ENCODE measurements at regions not wholly inside any gene's neighbourhood (a gene's known extent, or its start where the extent isn't known, plus 50 kb on each side); places are given as distances from the start of the nearest gene placed in this dataset.

GRCh38 chr15:45751629-45752028 is 116.8 kb downstream of the SQOR start:
- H3K4me1 ChIP-seq (ENCODE audit: insufficient read depth, low read length, poor library complexity, severe bottlenecking): no peaks in the 10 kb centered on the region
- ChIA-PET CTCF (no interaction called here), POLR2A (ENCODE audit: low non-redundant PET) (no interaction called here)
- H3K36me3 ChIP-seq (ENCODE audit: insufficient read depth, low read length, poor library complexity, severe bottlenecking): no peaks in the 10 kb centered on the region
- no TSS peak for BruUV-seq (replicated peaks)
- no peak for DNase-seq (ENCODE audit: low spot score)
- no peaks in the 10 kb centered on the region for H3K9me3 ChIP-seq (ENCODE audit: low read depth, low read length, poor library complexity, severe bottlenecking)
- no peaks in the 10 kb centered on the region for H3K27me3 ChIP-seq (replicated peaks; ENCODE audit: insufficient read depth, low read depth, low read length, poor library complexity)
- no peak overlapping the region for H3K27ac ChIP-seq (ENCODE audit: low read depth, low read length, poor library complexity, severe bottlenecking)
- H3K4me3 ChIP-seq (ENCODE audit: low read depth, low read length, poor library complexity, severe bottlenecking): no peak overlapping the region
- intact Hi-C loops (cut with micrococcal nuclease; ENCODE audit: unreplicated experiment): no loop called here
- TF ChIP-seq CTCF (conservative IDR thresholded peaks at IDR 0.05; ENCODE audit: low read depth, low read length) (no peak), EZH2 (IDR thresholded peaks at IDR 0.05; ENCODE audit: borderline replicate concordance, low read depth, low read length, poor library complexity, severe bottlenecking) (no peak)

- no peak overlapping the region for H3K27ac ChIP-seq (ENCODE audit: low read depth, low read length, poor library complexity, severe bottlenecking)
- no TSS peak for BruUV-seq (replicated peaks)
- H3K27me3 ChIP-seq (replicated peaks; ENCODE audit: insufficient read depth, low read depth, low read length, poor library complexity): no peaks in the 10 kb centered on the region
- no peaks in the 10 kb centered on the region for H3K36me3 ChIP-seq (ENCODE audit: insufficient read depth, low read length, poor library complexity, severe bottlenecking)
- ChIA-PET POLR2A (ENCODE audit: low non-redundant PET) (no interaction called here), CTCF (no interaction called here)
- no peaks in the 10 kb centered on the region for H3K9me3 ChIP-seq (ENCODE audit: low read depth, low read length, poor library complexity, severe bottlenecking)
- no peak for DNase-seq (ENCODE audit: low spot score)
- no peak for TF ChIP-seq EZH2 (IDR thresholded peaks at IDR 0.05; ENCODE audit: borderline replicate concordance, low read depth, low read length, poor library complexity, severe bottlenecking)
- TF ChIP-seq CTCF (conservative IDR thresholded peaks at IDR 0.05; ENCODE audit: low read depth, low read length): no peak
- intact Hi-C loops (cut with micrococcal nuclease; ENCODE audit: unreplicated experiment): no loop called here
- no peaks in the 10 kb centered on the region for H3K4me1 ChIP-seq (ENCODE audit: insufficient read depth, low read length, poor library complexity, severe bottlenecking)
- H3K4me3 ChIP-seq (ENCODE audit: low read depth, low read length, poor library complexity, severe bottlenecking): no peak overlapping the region
Observed at GRCh38 chr15:45759936-45760335, 125.1 kb downstream of the SQOR start.

GRCh38 chr15:45762726-45763125 is 127.9 kb downstream of the SQOR start:
- H3K4me1 ChIP-seq (ENCODE audit: insufficient read depth, low read length, poor library complexity, severe bottlenecking): no peaks in the 10 kb centered on the region
- no peak for DNase-seq (ENCODE audit: low spot score)
- TF ChIP-seq EZH2 (IDR thresholded peaks at IDR 0.05; ENCODE audit: borderline replicate concordance, low read depth, low read length, poor library complexity, severe bottlenecking) (no peak), CTCF (conservative IDR thresholded peaks at IDR 0.05; ENCODE audit: low read depth, low read length) (no peak)

More at GRCh38 chr15:45762726-45763125, 127.9 kb downstream of the SQOR start:
- Histone ChIP-seq H3K27ac (ENCODE audit: low read depth, low read length, poor library complexity, severe bottlenecking) (no peak overlapping the region), H3K36me3 (ENCODE audit: insufficient read depth, low read length, poor library complexity, severe bottlenecking) (no peaks in the 10 kb centered on the region), H3K27me3 (replicated peaks; ENCODE audit: insufficient read depth, low read depth, low read length, poor library complexity) (no peaks in the 10 kb centered on the region), H3K9me3 (ENCODE audit: low read depth, low read length, poor library complexity, severe bottlenecking) (no peaks in the 10 kb centered on the region), H3K4me3 (ENCODE audit: low read depth, low read length, poor library complexity, severe bottlenecking) (no peak overlapping the region)
- no TSS peak for BruUV-seq (replicated peaks)
- POLR2A ChIA-PET (ENCODE audit: low non-redundant PET): interaction anchor here (0.6 kb wide), 1 partner anchor 1382 kb away, joined by 4 read pairs; no protein-coding TSS in a partner anchor
- intact Hi-C loops (cut with micrococcal nuclease; ENCODE audit: unreplicated experiment): no loop called here
- CTCF ChIA-PET: no interaction called here
